ENCODE measurements at regions not wholly inside any gene's neighbourhood (a gene's known extent, or its start where the extent isn't known, plus 50 kb on each side); places are given as distances from the start of the nearest gene placed in this dataset.

DNA sequence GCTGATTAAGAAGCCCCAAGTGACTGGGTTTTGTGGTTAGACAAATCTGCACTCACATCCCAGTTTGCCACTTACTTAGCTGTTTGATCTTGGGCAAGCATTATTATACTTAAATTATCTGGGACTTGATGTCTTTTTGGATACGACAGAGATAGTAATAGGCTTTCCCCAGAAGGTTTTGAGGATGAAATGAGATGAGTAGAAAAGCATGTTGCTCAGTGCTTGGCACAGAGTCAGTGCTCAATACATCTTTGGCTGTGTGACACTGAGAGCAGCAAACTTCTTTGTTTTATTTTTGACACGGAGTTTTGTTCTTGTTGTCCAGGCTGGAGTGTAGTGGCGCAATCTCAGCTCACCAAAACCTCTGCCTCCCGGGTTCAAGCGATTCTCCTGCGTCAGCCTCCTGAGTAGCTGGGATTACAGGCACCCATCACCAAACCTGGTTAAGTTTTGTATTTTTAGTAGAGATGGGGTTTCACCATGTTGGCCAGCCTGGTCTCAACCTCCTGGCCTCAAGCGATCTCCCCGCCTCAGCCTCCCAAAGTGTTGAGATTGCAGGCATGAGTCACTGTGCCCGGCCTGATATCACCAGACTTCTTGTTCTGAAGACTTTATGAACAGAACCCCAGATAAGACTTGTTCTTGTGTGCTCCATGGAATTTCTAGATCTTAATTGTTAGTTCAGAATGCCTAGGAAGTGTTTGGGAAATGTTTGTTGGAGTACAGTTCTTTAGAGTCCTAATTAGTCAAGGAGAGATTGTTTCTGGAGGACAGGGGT is 521.2 kb downstream of the SLC4A3 start:
- Mint-ChIP-seq H3K9me3 (peaks cover 9% of the 10 kb centered on the region), H3K4me1 (no peaks in the 10 kb centered on the region), H3K36me3 (no peaks in the 10 kb centered on the region), H3K4me3 (no peak overlapping the region), H3K27ac (no peak overlapping the region)
- ATAC-seq (no peak), DNase-seq (ENCODE audit: low spot score in 2 of 2) (no peak)

DNA sequence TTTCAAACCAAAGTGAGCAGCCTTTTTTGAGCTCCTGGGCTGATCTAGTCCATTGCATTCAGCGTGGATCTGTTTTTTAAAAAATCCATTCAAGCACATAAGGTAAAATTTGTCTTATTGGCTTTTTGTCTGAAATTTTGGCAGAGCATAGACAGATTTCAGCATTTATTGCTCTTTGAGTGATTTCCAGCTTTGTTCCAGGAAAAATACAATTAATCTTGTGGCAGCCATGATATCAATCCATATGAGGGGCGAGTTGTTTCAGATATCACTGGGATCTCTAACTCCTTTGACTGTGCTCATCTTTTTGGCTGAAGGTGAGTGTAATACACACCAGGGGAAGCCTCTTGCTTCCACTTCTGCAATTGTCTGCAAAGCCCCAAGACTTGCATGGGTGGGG is 523.9 kb downstream of the SLC4A3 start:
- no peak for ATAC-seq
- no peak overlapping the region for H3K27ac Mint-ChIP-seq
- H3K4me3 Mint-ChIP-seq, result no peak overlapping the region
- no peak for DNase-seq (ENCODE audit: low spot score in 2 of 2)
- H3K4me1 Mint-ChIP-seq, result no peaks in the 10 kb centered on the region
- peaks cover 3% of the 10 kb centered on the region for H3K9me3 Mint-ChIP-seq
- H3K36me3 Mint-ChIP-seq, result no peaks in the 10 kb centered on the region

DNA sequence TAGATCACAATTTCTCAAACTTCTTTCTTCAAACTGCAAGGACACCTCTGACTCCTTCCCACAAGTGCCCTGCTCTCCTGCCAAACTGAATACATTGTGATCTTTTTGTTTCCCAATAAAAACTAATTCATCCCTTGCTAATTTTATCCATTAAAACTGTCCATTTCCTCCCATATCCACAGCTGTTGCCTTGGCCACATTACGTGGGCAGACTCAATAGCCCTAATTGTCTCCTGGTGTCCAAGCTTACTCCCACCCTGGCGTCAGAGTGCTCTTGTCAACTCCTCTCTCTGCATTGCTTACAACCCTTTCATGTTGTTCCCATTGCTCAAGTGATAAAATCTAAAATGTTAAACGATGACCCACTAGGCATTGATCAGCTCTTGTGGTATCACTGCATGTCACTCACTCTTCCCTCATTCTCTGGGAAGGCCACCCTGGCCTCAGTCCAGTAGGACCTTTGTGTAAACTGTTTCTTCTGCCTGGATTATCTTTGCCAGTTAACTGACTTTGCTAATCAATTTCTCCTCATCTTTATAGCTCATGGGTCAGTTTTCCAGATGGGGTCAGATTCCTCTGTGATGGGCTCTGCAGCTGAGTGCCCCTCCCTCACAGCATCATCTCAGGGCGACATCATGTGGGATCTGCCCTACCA is 525.0 kb downstream of the SLC4A3 start:
- no peak for DNase-seq (ENCODE audit: low spot score in 2 of 2)
- Mint-ChIP-seq H3K4me1 (no peaks in the 10 kb centered on the region), H3K27ac (no peak overlapping the region), H3K9me3 (peaks cover 3% of the 10 kb centered on the region), H3K4me3 (no peak overlapping the region), H3K36me3 (no peaks in the 10 kb centered on the region)
- no peak for ATAC-seq

DNA sequence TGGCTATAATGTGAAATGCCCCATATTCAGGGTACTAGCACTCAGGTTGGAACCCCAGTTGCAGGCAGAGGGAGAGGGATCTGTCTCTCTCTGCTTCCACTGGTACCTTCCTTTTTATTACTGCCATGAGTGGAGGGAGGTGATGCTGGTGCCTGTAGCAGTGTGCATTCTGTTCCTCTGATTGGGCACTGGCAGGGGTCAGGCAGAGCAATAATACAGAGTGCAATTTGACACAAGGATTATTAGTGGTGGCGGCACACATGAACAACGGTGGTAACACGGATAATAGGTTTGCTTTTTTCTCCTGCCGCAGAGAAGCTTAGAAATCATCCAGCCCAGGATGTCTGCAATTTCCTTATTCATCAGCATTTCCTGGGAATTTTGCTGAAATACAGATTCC is 525.7 kb downstream of the SLC4A3 start:
- Mint-ChIP-seq H3K4me1 (no peaks in the 10 kb centered on the region), H3K9me3 (peaks cover 3% of the 10 kb centered on the region), H3K27ac (no peak overlapping the region), H3K4me3 (no peak overlapping the region), H3K36me3 (no peaks in the 10 kb centered on the region)
- no peak for ATAC-seq
- no peak for DNase-seq (ENCODE audit: low spot score in 2 of 2)

DNA sequence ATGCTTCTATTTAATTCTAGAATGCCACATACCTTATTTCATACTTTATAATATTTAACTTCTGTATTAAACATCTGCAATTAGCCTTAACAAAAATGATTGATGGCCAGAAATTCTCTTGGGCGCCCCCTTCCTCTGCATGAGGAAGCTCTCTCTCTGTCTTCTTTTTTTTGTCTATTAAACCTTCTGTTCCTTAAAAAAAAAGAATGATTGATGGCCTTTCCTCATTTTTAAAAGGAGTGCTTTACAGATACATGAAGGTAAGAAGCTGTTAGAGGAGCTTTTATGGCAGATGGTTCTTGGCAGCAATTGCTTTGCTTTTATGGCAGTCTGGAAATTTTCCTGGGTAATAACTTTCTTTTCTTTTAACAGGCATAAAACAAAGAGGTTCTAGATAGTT is 526.9 kb downstream of the SLC4A3 start:
- Mint-ChIP-seq H3K9me3 (peaks cover 3% of the 10 kb centered on the region), H3K4me3 (no peak overlapping the region), H3K4me1 (no peaks in the 10 kb centered on the region), H3K27ac (no peak overlapping the region), H3K36me3 (no peaks in the 10 kb centered on the region)
- DNase-seq (ENCODE audit: low spot score in 2 of 2), result no peak
- no peak for ATAC-seq

DNA sequence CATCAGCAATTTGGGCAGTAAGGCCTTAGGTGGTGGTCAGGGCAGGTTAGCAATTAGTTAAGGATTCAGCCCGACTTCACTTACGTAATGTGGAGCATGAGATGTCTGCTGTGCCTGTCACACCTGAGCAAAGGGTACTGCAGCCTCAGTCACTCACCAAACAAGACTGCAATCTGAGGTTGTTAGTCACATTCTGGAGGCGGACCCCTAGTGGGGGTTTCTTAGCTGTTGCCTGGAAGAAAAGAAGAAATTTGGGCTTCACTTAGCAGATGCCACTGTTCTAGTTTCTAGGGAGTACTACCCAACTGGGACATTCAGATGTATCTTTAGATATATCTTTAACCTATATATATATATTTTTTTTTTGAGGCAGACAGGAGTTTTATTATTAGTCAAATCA is 529.9 kb downstream of the SLC4A3 start:
- DNase-seq (ENCODE audit: low spot score in 2 of 2), result no peak
- Mint-ChIP-seq H3K36me3 (no peaks in the 10 kb centered on the region), H3K9me3 (peaks cover 2% of the 10 kb centered on the region), H3K4me3 (no peak overlapping the region), H3K27ac (no peak overlapping the region), H3K4me1 (no peaks in the 10 kb centered on the region)
- no peak for ATAC-seq

DNA sequence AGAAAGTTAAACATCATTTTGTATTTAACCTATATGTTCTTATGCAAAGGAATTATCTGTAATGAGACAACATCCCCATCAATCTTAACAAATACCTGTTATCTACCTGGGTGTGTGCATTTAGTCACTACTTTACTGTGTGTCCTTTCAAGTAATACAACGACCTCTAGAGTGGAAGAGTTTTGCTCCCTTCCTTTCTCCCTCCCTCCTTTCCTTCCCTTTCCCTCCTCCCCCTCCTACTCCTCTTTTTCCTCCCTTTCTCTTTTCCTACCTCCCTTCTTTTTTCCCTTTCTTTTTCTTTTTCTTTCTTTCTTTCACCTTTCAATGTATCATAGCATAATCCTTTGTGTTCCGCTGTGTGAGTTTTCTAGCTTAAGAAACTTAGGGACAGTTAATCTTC is 532.3 kb downstream of the SLC4A3 start:
- no peak overlapping the region for H3K27ac Mint-ChIP-seq
- ATAC-seq (no peak), DNase-seq (ENCODE audit: low spot score in 2 of 2) (no peak)
- H3K9me3 Mint-ChIP-seq, result no peaks in the 10 kb centered on the region
- no peaks in the 10 kb centered on the region for H3K4me1 Mint-ChIP-seq
- no peak overlapping the region for H3K4me3 Mint-ChIP-seq
- H3K36me3 Mint-ChIP-seq, result no peaks in the 10 kb centered on the region

DNA sequence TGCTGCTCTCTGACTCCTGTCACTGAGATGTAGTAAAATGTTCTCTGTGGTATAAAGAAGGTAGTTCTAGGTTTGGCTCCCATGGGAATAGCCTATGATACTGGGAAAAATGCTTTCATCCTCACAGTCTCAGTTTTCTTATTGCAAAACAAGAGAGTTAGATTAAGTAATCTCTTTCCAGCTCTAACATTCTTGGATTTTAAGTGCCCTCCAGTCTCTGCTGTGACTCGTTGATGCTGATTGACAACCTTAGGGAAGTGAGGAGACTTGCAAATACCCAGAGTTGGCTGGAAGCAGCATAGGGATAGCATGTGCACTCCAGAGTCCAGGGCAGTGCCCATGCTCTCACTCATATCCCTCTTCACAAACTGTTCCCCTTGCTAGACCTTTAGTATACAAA is 534.9 kb downstream of the SLC4A3 start:
- ATAC-seq (no peak), DNase-seq (ENCODE audit: low spot score in 2 of 2) (no peak)
- Mint-ChIP-seq H3K4me1 (no peaks in the 10 kb centered on the region), H3K4me3 (no peak overlapping the region), H3K27ac (no peak overlapping the region), H3K36me3 (no peaks in the 10 kb centered on the region), H3K9me3 (no peaks in the 10 kb centered on the region)

DNA sequence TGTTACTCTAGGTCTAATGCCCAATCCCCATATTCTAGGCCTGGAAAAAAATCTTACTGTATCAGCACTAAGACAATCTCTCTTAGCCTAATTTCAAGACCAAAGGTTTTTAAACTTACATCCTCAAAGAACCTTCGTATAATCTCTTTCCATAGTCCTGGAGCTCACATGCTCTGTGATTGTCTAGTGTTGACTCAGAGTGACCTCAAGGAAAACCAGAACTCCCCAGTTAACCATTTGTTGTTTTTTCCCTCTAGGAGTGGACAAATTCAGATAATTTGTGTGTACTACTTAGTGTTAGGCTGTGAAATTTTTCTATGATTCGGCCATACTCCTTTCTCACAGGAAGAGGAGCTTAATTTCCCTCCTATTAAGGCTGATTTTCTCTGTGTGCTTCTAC is 536.1 kb downstream of the SLC4A3 start:
- Mint-ChIP-seq H3K4me3 (no peak overlapping the region), H3K36me3 (no peaks in the 10 kb centered on the region), H3K27ac (no peak overlapping the region), H3K9me3 (no peaks in the 10 kb centered on the region), H3K4me1 (no peaks in the 10 kb centered on the region)
- DNase-seq (ENCODE audit: low spot score in 2 of 2) (no peak), ATAC-seq (no peak)

DNA sequence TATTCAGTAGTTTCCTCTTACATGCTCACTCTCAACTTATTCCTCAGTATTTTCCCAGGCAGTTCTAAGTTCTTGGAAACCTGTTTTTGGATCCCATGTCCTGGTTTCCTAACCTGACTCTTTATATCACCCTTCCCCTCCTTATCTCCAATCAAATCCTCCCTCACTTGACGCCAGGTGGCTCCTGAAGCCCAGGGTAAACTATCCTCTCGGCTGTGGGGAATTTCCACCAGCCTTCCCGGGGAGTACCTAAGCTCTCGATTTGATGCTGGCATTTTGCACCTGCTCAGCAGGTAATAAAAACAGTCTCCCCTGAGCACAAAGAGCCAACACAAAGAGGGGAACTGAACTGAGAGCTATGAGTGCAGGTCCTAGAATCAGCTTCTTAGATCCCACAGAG is 538.0 kb downstream of the SLC4A3 start:
- Mint-ChIP-seq H3K9me3 (no peaks in the 10 kb centered on the region), H3K4me3 (no peak overlapping the region), H3K27ac (no peak overlapping the region), H3K4me1 (no peaks in the 10 kb centered on the region), H3K36me3 (no peaks in the 10 kb centered on the region)
- ATAC-seq (no peak), DNase-seq (ENCODE audit: low spot score in 2 of 2) (no peak)

DNA sequence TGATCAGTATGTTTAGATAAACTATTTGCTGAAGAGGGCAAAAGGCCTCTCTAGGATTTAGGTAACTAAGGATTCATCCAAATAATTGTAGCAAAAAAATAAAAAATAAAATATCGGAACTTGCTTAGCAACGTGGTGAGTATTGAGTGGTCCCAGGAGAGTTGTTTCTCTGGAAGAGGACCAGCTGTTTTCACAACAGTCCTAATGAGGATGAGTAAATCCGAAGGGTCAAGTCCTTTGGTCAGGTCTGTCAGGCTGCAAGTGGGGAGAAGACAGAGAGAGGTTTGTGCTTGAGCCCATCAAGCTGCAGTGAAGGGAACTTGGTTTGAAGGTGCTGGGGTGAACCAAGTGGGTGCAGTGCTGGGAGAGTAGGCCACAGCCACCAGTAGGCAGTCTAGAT is 539.2 kb downstream of the SLC4A3 start:
- DNase-seq (ENCODE audit: low spot score in 2 of 2), result no peak
- no peaks in the 10 kb centered on the region for H3K4me1 Mint-ChIP-seq
- ATAC-seq, result no peak
- no peak overlapping the region for H3K27ac Mint-ChIP-seq
- H3K4me3 Mint-ChIP-seq, result no peak overlapping the region
- no peaks in the 10 kb centered on the region for H3K36me3 Mint-ChIP-seq
- H3K9me3 Mint-ChIP-seq, result no peaks in the 10 kb centered on the region

DNA sequence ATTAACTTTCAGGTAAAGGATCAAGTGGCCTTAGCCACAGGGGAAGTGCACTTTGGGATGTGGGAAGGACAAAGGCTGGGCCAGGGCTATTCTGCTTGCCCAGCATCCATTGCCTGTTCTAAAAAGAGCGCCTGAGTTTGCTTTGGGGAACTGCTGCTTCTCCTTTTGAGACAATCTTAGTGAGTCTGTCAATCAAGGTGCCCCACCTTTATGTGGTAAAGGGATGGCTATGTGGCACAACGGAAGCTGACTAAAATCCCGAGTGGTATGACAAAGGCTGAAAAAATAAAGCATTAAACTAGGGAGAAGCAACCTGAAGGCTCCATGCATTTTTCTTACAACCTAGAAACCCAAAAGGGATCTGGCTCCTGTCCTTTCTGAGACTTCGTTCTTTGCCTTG is 540.5 kb downstream of the SLC4A3 start:
- Mint-ChIP-seq H3K27ac (no peak overlapping the region), H3K36me3 (no peaks in the 10 kb centered on the region), H3K9me3 (no peaks in the 10 kb centered on the region), H3K4me1 (no peaks in the 10 kb centered on the region), H3K4me3 (no peak overlapping the region)
- no peak for DNase-seq (ENCODE audit: low spot score in 2 of 2)
- ATAC-seq, result no peak

DNA sequence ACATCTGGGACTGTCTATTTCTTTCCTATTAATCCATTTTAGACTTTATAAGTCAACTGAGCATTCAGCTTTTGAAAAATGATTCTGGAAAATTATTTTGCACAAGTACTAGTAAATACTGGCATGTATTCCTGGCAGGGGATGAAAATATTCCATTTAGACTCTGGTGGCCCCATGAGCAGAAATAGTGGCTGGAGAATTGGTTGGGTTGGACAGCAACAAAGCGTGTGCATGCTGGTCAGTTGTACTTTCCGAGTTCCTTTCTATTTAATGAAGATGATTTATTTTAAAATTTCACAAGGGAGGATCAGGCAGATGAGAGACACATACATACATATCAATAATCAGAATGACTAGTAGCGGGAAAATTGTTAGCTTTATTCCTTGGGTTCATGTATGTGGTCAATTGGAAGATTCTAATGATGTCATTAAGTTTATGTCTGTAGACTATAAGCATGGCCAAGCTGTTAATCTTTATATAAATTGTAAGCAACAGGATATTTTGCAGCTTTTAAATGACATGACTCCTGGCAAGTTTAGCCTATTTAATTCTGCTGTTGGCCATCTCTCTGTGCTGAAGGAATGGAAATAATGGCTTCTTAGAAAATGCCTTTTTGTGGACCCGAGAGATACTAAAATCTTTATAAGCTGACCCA is 541.6 kb downstream of the SLC4A3 start:
- no peak for ATAC-seq
- H3K4me1 Mint-ChIP-seq, result no peaks in the 10 kb centered on the region
- no peak overlapping the region for H3K4me3 Mint-ChIP-seq

DNA sequence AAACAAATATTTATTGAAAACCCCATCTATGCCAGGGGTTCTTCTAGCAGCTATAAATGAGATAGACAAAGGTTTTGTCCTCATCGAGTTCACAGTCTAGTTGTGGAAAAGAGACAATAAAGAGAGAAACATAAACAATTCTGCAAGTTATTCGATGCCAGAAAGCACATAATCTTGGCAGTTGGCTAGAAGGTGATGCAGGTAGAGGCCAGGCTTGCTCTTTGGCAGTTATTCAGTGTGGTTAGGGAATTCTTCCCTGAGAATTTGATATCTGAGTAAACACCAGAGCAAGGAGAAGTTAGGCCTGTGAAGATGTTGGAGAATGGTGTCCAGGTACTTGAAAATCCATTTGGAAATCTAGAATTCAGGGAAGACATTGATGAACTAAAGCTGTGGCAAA is 547.4 kb downstream of the SLC4A3 start:
- H3K4me3 Mint-ChIP-seq, result no peak overlapping the region
- H3K4me1 Mint-ChIP-seq, result no peaks in the 10 kb centered on the region
- DNase-seq (ENCODE audit: low spot score in 2 of 2) (no peak), ATAC-seq (no peak)
- H3K27ac Mint-ChIP-seq, result no peak overlapping the region
- no peaks in the 10 kb centered on the region for H3K36me3 Mint-ChIP-seq
- peaks cover 3% of the 10 kb centered on the region for H3K9me3 Mint-ChIP-seq

More for the DNA sequence above, 541.6 kb downstream of the SLC4A3 start:
- Mint-ChIP-seq H3K27ac (no peak overlapping the region), H3K36me3 (no peaks in the 10 kb centered on the region), H3K9me3 (no peaks in the 10 kb centered on the region)
- no peak for DNase-seq (ENCODE audit: low spot score in 2 of 2)

DNA sequence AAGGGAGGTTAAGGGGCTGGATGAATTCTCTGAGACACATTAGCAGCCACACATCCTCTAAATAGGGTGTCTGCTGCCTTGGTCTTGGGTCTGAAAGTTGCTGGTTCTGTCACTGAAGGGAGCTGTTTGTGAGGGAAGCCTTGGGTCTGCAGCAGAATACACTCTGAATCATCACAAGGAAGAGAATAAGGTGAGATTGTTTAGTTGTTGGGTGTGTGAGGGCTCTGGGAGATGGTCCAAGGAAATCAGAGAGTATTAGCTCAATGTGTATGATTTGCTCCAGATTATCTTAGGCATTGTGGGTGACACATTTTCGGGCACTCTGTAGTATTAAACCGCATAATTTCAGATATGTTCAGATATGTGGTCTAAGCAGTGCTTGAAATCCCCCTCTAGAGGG is 548.5 kb downstream of the SLC4A3 start:
- DNase-seq (ENCODE audit: low spot score in 2 of 2), result no peak
- Mint-ChIP-seq H3K27ac (no peak overlapping the region), H3K9me3 (peaks cover 3% of the 10 kb centered on the region), H3K4me3 (no peak overlapping the region), H3K36me3 (no peaks in the 10 kb centered on the region), H3K4me1 (no peaks in the 10 kb centered on the region)
- peak; percentile 8 for ATAC-seq

All from stimulated activated effector memory CD8-positive, alpha-beta T cell treated with anti-CD3 and anti-CD28 coated beads, Interleukin-12 subunit alpha, Interleukin-12 subunit beta, amount 100 ng/mL, for 72 hours (primary cell).